HCT116 (cell line): ENCODE measurements at regions not wholly inside any gene's neighbourhood (a gene's known extent, or its start where the extent isn't known, plus 50 kb on each side); places are given as distances from the start of the nearest gene placed in this dataset.

Source experiments
- EZH2 ChIP-seq: fragments of 200-600 bp; sonication (generic); IDR thresholded peaks from 2 replicates; pipeline ENCODE4 v1.6.1; 2017; ENCODE audit warnings: antibody characterized with exemption, mixed run types
- FOSL1 ChIP-seq: IDR thresholded peaks from 2 replicates; pipeline ENCODE4 v1.6.1; 2012; ENCODE audit warnings: low read depth
- JUND ChIP-seq: IDR thresholded peaks from 2 replicates; pipeline ENCODE4 v1.6.1; 2012
- POLR2A ChIP-seq: IDR thresholded peaks from 2 replicates; pipeline ENCODE4 v1.7.0; 2011; ENCODE audit warnings: borderline replicate concordance; ENCODE audit not compliant: insufficient read depth, insufficient read length; ENCODE audit errors: extremely low read depth
- POLR2AphosphoS5 ChIP-seq: IDR thresholded peaks from 2 replicates; pipeline ENCODE4 v1.6.1; 2011; ENCODE audit warnings: mild to moderate bottlenecking, low read depth, low read length, moderate library complexity
- RAD21 ChIP-seq: IDR thresholded peaks from 2 replicates; pipeline ENCODE4 v1.6.1; 2012; ENCODE audit warnings: low read depth, mild to moderate bottlenecking
- SIN3A ChIP-seq: IDR thresholded peaks from 2 replicates; pipeline ENCODE4 v1.6.1; 2012; ENCODE audit warnings: low read depth
- SP1 ChIP-seq: IDR thresholded peaks from 2 replicates; pipeline ENCODE4 v1.6.1; 2012; ENCODE audit warnings: low read depth
- YY1 ChIP-seq: IDR thresholded peaks from 2 replicates; pipeline ENCODE4 v1.6.1; 2011; ENCODE audit warnings: low read length, low read depth, moderate library complexity, mild to moderate bottlenecking; ENCODE audit not compliant: insufficient replicate concordance; ENCODE audit errors: extremely low read depth
- TF ChIP-seq, protein P1 (sequence below), 3 experiments: fragments of 200-600 bp in 1 of 3; sonication (generic) in 1 of 3; IDR thresholded peaks in 2 of 3; conservative IDR thresholded peaks in 1 of 3; 2 replicates each; pipeline ENCODE4 v1.5.1; 2012 to 2017; ENCODE audit warnings: low read depth in 2 of 3, low read length in 2 of 3, antibody characterized with exemption in 1 of 3, borderline replicate concordance in 1 of 3, control low read depth in 1 of 3, mild to moderate bottlenecking in 1 of 3, mixed read lengths in 1 of 3, mixed run types in 1 of 3, moderate library complexity in 1 of 3; ENCODE audit not compliant: insufficient read depth in 1 of 3
- TF ChIP-seq, protein P2 (sequence below): IDR thresholded peaks from 2 replicates; pipeline ENCODE4 v1.6.1; 2012; ENCODE audit warnings: low read depth
- TF ChIP-seq, protein P3 (sequence below): IDR thresholded peaks from 2 replicates; pipeline ENCODE4 v1.6.1; 2012
- TF ChIP-seq, protein P4 (sequence below): IDR thresholded peaks from 2 replicates; pipeline ENCODE4 v1.6.1; 2012

DNA sequence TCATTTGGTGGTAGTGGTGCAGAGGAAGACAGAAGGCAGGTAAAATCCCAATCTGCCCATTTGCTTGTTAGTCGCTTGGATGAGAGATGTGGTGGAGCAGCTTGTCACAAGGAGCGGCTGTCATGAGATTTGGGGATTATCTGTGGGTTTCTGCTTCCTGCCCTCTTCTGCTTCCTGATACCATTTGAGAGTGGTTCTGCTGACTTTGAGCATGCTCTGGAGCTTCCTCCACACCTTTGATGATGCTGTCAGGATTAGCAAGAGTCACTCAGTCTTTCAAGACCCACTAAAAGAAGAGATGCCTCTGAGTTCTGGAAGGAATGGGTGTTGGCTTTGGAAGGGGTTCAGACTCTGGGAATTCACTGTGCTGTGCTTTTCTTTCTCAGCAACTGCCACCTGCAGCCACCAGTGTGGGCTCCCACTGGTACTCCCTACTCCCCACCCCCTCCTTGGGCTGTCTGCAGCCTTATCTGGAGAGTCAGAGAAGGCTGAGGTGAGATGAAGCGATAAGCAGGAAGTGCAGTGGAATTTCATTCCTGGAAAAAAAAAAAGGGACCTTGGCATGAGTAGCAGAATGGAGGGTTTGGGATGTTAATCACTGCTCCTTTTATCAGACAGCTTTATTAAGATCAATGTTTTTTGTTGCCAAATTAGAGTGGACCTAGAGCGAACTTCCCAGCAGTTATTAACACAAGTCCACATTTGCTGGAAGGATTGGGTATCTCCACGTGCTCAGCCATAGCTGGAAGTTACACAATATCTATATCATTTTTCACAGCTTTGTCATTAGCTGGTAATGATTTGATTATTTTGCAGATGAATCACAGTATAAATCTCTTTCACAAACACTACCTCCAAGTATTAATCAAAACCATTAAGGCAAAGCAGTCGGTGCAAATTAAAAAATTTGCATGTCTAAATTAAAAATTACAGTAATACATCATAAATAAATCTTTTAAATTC lies 233.0 kb upstream of the SATB1 start:
- TF ChIP-seq, protein P1, sequence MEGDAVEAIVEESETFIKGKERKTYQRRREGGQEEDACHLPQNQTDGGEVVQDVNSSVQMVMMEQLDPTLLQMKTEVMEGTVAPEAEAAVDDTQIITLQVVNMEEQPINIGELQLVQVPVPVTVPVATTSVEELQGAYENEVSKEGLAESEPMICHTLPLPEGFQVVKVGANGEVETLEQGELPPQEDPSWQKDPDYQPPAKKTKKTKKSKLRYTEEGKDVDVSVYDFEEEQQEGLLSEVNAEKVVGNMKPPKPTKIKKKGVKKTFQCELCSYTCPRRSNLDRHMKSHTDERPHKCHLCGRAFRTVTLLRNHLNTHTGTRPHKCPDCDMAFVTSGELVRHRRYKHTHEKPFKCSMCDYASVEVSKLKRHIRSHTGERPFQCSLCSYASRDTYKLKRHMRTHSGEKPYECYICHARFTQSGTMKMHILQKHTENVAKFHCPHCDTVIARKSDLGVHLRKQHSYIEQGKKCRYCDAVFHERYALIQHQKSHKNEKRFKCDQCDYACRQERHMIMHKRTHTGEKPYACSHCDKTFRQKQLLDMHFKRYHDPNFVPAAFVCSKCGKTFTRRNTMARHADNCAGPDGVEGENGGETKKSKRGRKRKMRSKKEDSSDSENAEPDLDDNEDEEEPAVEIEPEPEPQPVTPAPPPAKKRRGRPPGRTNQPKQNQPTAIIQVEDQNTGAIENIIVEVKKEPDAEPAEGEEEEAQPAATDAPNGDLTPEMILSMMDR (IDR thresholded peaks at IDR 0.05 in 2 of 3, conservative IDR thresholded peaks at IDR 0.05 in 1 of 3; ENCODE audit: borderline replicate concordance in 1 of 3, insufficient read depth in 1 of 3, low read depth in 2 of 3, low read length in 2 of 3), result no peak
- TF ChIP-seq RAD21, result no peak
- no peak for TF ChIP-seq SP1
- TF ChIP-seq, protein P2, sequence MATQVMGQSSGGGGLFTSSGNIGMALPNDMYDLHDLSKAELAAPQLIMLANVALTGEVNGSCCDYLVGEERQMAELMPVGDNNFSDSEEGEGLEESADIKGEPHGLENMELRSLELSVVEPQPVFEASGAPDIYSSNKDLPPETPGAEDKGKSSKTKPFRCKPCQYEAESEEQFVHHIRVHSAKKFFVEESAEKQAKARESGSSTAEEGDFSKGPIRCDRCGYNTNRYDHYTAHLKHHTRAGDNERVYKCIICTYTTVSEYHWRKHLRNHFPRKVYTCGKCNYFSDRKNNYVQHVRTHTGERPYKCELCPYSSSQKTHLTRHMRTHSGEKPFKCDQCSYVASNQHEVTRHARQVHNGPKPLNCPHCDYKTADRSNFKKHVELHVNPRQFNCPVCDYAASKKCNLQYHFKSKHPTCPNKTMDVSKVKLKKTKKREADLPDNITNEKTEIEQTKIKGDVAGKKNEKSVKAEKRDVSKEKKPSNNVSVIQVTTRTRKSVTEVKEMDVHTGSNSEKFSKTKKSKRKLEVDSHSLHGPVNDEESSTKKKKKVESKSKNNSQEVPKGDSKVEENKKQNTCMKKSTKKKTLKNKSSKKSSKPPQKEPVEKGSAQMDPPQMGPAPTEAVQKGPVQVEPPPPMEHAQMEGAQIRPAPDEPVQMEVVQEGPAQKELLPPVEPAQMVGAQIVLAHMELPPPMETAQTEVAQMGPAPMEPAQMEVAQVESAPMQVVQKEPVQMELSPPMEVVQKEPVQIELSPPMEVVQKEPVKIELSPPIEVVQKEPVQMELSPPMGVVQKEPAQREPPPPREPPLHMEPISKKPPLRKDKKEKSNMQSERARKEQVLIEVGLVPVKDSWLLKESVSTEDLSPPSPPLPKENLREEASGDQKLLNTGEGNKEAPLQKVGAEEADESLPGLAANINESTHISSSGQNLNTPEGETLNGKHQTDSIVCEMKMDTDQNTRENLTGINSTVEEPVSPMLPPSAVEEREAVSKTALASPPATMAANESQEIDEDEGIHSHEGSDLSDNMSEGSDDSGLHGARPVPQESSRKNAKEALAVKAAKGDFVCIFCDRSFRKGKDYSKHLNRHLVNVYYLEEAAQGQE, result no peak
- TF ChIP-seq SIN3A, result no peak
- TF ChIP-seq POLR2A, result no peak
- TF ChIP-seq JUND, result no peak
- TF ChIP-seq POLR2AphosphoS5, result no peak
- TF ChIP-seq, protein P3, sequence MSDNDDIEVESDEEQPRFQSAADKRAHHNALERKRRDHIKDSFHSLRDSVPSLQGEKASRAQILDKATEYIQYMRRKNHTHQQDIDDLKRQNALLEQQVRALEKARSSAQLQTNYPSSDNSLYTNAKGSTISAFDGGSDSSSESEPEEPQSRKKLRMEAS, result no peak
- no peak for TF ChIP-seq EZH2
- TF ChIP-seq, protein P4, sequence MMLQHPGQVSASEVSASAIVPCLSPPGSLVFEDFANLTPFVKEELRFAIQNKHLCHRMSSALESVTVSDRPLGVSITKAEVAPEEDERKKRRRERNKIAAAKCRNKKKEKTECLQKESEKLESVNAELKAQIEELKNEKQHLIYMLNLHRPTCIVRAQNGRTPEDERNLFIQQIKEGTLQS, result no peak
- TF ChIP-seq YY1, result no peak
- TF ChIP-seq FOSL1, result no peak
